Activated CD8-positive, alpha-beta T cell treated with anti-CD3 and anti-CD28 coated beads for 36 hours (primary cell): ENCODE measurements at regions not wholly inside any gene's neighbourhood (a gene's known extent, or its start where the extent isn't known, plus 50 kb on each side); places are given as distances from the start of the nearest gene placed in this dataset.

Source experiments
- ATAC-seq: fragments of 200-7000 bp; cut with Tn5 transposase; one replicate; pipeline ENCODE4 v1.10.0; 2021; ENCODE audit warnings: mild to moderate bottlenecking, moderate library complexity
- CTCF ChIA-PET: fragments of 350-600 bp; sonication (Branson Sonifier 250); formaldehyde crosslinking; loops from one replicate; lab custom pipeline; 2021; ENCODE audit warnings: antibody characterized with exemption; lab: Charles Lee
- POLR2A ChIA-PET: fragments of 350-600 bp; sonication (Branson Sonifier 250); formaldehyde crosslinking; loops from one replicate; lab custom pipeline; 2021; ENCODE audit warnings: antibody characterized with exemption; lab: Charles Lee
- DNase-seq: peaks from one replicate; pipeline ENCODE4 v3.0.0-alpha.2; 2020
- H3K27ac Mint-ChIP-seq: one replicate; pipeline ENCODE4 v1.8.0; 2021; ENCODE audit warnings: mild to moderate bottlenecking, mixed read lengths
- H3K27me3 Mint-ChIP-seq: one replicate; pipeline ENCODE4 v1.8.0; 2021; ENCODE audit warnings: mixed read lengths
- H3K36me3 Mint-ChIP-seq: one replicate; pipeline ENCODE4 v1.8.0; 2021; ENCODE audit warnings: low read depth, mixed read lengths
- H3K4me1 Mint-ChIP-seq: one replicate; pipeline ENCODE4 v1.8.0; 2021; ENCODE audit warnings: low read depth, mixed read lengths
- H3K4me3 Mint-ChIP-seq: one replicate; pipeline ENCODE4 v1.8.0; 2021; ENCODE audit warnings: mild to moderate bottlenecking, moderate library complexity, mixed read lengths
- H3K9me3 Mint-ChIP-seq: one replicate; pipeline ENCODE4 v1.8.0; 2021; ENCODE audit warnings: mixed read lengths
- intact Hi-C: fragments of 100-400 bp; cut with micrococcal nuclease; formaldehyde crosslinking; loops from one replicate; pipeline ENCODE4 v1.10.0; 2022
- TF ChIP-seq, protein P1 (sequence below): fragments of 200-600 bp; IDR thresholded peaks from one replicate; pipeline ENCODE4 v1.8.0; 2022; ENCODE audit warnings: antibody characterized with exemption, mild to moderate bottlenecking

DNA sequence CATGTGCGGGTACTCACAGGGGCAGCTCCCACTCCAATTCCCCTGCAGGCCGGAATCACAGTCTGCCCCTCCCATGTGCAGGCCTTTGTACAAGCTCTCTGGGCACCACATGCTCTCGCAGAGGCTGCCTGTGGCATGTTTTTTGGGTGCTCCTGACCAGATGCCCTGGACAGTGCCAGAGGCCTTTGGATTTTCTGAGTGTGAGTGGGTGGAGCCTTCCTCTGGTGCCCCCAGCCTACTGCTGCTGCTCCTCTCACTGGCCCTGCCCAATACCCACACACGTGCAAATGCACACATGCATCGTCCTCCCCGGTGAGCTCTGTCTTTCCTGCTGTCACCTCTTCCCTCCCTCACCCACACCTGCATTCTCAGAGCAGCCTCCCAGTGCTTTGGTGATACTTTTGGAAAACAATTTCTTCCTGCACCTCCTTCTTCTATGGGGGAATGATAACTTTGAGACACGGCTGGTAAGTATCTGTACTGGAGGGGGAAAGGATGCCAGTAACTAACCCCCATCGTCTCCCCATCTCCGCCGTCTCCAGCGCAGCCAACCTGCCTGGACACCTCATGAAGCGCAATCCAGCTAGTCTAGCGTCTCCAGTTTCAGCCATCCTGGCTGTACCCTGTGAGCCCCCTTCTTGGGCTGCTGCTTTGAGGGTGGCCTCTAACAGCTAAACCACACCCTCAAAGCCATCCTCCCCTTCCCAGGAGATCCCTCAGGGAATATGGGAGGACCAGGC is 229.4 kb upstream of the TOPAZ1 start:
- ChIA-PET POLR2A (no interaction called here), CTCF (no interaction called here)
- intact Hi-C loops, result no loop called here
- no peak for ATAC-seq
- H3K4me3 Mint-ChIP-seq, result no peak overlapping the region
- H3K4me1 Mint-ChIP-seq, result no peaks in the 10 kb centered on the region
- H3K27ac Mint-ChIP-seq, result no peak overlapping the region
- no peaks in the 10 kb centered on the region for H3K36me3 Mint-ChIP-seq
- DNase-seq, result no peak
- no peaks in the 10 kb centered on the region for H3K9me3 Mint-ChIP-seq
- TF ChIP-seq, protein P1, sequence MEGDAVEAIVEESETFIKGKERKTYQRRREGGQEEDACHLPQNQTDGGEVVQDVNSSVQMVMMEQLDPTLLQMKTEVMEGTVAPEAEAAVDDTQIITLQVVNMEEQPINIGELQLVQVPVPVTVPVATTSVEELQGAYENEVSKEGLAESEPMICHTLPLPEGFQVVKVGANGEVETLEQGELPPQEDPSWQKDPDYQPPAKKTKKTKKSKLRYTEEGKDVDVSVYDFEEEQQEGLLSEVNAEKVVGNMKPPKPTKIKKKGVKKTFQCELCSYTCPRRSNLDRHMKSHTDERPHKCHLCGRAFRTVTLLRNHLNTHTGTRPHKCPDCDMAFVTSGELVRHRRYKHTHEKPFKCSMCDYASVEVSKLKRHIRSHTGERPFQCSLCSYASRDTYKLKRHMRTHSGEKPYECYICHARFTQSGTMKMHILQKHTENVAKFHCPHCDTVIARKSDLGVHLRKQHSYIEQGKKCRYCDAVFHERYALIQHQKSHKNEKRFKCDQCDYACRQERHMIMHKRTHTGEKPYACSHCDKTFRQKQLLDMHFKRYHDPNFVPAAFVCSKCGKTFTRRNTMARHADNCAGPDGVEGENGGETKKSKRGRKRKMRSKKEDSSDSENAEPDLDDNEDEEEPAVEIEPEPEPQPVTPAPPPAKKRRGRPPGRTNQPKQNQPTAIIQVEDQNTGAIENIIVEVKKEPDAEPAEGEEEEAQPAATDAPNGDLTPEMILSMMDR, result no peak
- peaks cover 7% of the 10 kb centered on the region for H3K27me3 Mint-ChIP-seq

DNA sequence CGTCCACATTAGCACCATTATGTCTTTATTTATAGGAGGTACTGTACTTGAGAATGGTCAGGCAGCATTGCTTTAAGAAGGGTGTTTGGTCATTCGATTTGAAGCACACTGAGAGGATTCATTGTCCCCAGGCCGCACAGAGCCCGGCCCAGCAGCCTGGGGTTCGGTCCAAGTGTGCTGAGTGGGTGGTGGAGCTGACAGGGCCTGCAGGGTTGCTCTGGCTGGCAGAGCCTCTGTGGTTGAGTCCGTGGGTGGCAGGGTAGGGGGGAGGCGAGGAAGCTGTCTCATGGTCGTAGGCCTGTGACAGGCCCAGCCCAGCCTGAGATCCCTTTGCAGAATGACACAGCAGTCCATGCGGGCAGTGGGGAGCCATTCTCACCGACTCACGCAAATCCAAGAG is 227.7 kb upstream of the TOPAZ1 start:
- no peak for ATAC-seq
- Mint-ChIP-seq H3K4me1 (no peaks in the 10 kb centered on the region), H3K4me3 (no peak overlapping the region), H3K36me3 (no peaks in the 10 kb centered on the region), H3K9me3 (no peaks in the 10 kb centered on the region), H3K27ac (no peak overlapping the region), H3K27me3 (peaks cover 6% of the 10 kb centered on the region)
- no peak for DNase-seq
- TF ChIP-seq, protein P1, result no peak
- ChIA-PET CTCF (no interaction called here), POLR2A (no interaction called here)
- intact Hi-C loops, result no loop called here

DNA sequence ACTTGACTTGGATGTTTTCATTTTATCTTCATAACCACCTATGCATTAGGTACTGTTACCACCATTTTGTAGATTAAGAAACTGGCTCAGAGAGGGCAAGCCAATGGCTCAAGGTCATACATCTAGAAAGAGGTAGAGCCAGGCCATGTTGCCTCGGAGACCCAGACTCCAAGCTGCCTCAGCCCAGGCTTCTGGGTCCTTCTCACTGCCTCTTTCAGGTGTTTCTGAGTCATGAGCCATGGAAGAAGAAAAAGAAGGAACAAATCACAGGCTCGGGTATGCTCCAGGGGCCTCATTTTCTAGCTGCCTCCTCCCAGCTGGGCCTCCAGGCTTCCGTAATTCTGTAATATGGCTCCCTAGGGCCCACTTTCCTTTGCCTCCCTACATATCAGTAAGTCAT is 226.5 kb upstream of the TOPAZ1 start:
- no peaks in the 10 kb centered on the region for H3K4me1 Mint-ChIP-seq
- no peaks in the 10 kb centered on the region for H3K9me3 Mint-ChIP-seq
- ChIA-PET CTCF (no interaction called here), POLR2A (no interaction called here)
- H3K27me3 Mint-ChIP-seq, result peaks cover 6% of the 10 kb centered on the region
- no peak overlapping the region for H3K27ac Mint-ChIP-seq
- no peak overlapping the region for H3K4me3 Mint-ChIP-seq
- no peak for DNase-seq
- intact Hi-C loops, result no loop called here
- no peak for ATAC-seq
- TF ChIP-seq, protein P1, result no peak
- H3K36me3 Mint-ChIP-seq, result no peaks in the 10 kb centered on the region

DNA sequence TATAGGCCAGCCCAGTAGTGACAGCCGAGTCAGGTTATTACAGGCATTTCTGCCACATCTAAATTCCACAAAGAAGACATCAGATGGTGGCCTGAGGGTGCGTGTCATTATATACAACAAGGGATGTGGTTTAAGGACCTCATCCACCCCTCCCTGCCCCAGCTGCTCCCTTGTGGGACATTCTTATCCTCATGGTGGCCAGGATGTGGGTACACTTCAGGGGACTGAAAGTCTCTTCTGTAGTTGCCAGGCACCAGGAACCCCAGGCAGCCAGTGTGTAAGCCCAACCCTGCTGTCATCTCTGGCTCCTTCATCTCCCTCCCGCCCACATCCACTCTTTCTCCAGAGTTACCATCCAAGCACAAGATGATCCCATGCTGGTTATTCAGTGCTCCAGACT is 224.9 kb upstream of the TOPAZ1 start:
- intact Hi-C loops, result no loop called here
- Mint-ChIP-seq H3K27me3 (peaks cover 11% of the 10 kb centered on the region), H3K4me1 (no peaks in the 10 kb centered on the region), H3K4me3 (no peak overlapping the region), H3K36me3 (no peaks in the 10 kb centered on the region), H3K9me3 (no peaks in the 10 kb centered on the region), H3K27ac (no peak overlapping the region)
- TF ChIP-seq, protein P1, result no peak
- DNase-seq, result peak; percentile 44
- ChIA-PET POLR2A (no interaction called here), CTCF (no interaction called here)
- ATAC-seq, result peak; percentile 71

DNA sequence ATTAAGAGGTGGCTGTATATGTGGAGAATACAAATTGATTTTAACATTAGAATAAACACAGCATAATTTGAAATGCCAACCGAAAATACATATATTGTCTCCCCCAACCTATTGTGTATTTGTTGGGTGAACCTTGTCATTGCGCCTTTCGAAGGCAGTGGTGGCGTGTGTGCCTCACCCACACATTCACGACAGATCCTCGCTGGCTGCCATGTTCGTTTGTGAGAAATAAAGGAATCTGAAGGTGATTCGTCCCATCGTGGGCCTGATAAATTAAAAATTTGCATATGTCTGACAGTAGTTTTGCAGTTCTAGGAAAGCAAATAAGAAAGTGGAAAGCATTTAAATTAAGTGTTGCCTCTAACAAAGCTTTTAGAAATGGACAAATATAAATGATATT is 222.8 kb upstream of the TOPAZ1 start:
- H3K27me3 Mint-ChIP-seq, result peaks cover 21% of the 10 kb centered on the region
- ChIA-PET CTCF (interaction anchor here (0.8 kb wide), 1 partner anchor 180 kb away, joined by 3 read pairs; no protein-coding TSS in a partner anchor), POLR2A (interaction anchor here (0.8 to 1.1 kb wide), 2 partner anchors 15 to 47 kb away, joined by 3 to 4 read pairs; no protein-coding TSS in a partner anchor)
- TF ChIP-seq, protein P1, result no peak
- H3K36me3 Mint-ChIP-seq, result no peaks in the 10 kb centered on the region
- DNase-seq (no peak), ATAC-seq (no peak)
- H3K4me1 Mint-ChIP-seq, result peaks cover 4% of the 10 kb centered on the region
- H3K27ac Mint-ChIP-seq, result no peak overlapping the region
- H3K9me3 Mint-ChIP-seq, result no peaks in the 10 kb centered on the region
- intact Hi-C loops, result no loop called here
- no peak overlapping the region for H3K4me3 Mint-ChIP-seq
